Uterus (tissue), 2 donors: ENCODE measurements at regions not wholly inside any gene's neighbourhood (a gene's known extent, or its start where the extent isn't known, plus 50 kb on each side); places are given as distances from the start of the nearest gene placed in this dataset.
"Not testable (repeated sequence)": the region's sequence is repeated elsewhere in the genome, so short reads cannot be mapped to it uniquely, and the experiment has no call there.

ENCODE experiments used
- POLR2A ChIP-seq, 2 donors: fragments of 450-650 bp; IDR thresholded peaks; one replicate each; pipeline ENCODE4 v1.6.1; 2016; ENCODE audit warnings: antibody characterized with exemption in 2 of 2, mild to moderate bottlenecking in 1 of 2, moderate library complexity in 1 of 2
- TF ChIP-seq, protein P1 (sequence below), 4 experiments: fragments of 200-600 bp in 2 of 4; fragments of 450-650 bp in 2 of 4; sonication (generic) in 2 of 4; IDR thresholded peaks; one replicate each; pipeline ENCODE4 v1.5.1; 2016 to 2019; ENCODE audit warnings: antibody characterized with exemption in 4 of 4, mild to moderate bottlenecking in 2 of 4, moderate library complexity in 1 of 4

DNA sequence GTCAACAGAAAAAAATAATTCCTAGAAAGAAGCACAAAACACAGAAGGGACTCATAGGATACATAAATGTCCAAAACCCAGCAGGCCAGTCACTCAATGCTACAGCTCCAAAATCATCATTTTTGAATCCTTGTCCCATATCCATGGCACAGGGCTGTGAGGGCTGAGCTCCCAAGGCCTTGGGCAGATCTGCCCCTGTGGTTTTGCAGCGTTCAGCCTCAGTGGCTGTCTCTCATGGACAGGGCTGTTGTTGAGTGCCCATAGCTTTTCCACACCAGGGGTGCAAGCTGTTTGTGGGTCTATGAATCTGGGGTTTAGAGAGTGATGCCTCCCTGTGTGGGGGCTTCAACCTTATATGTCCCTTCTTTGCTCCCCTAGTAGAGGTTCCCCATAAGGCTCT is 243.2 kb downstream of the CWH43 start:
- TF ChIP-seq POLR2A (IDR thresholded peaks at IDR 0.05): not testable (repeated sequence)
- TF ChIP-seq, protein P1, sequence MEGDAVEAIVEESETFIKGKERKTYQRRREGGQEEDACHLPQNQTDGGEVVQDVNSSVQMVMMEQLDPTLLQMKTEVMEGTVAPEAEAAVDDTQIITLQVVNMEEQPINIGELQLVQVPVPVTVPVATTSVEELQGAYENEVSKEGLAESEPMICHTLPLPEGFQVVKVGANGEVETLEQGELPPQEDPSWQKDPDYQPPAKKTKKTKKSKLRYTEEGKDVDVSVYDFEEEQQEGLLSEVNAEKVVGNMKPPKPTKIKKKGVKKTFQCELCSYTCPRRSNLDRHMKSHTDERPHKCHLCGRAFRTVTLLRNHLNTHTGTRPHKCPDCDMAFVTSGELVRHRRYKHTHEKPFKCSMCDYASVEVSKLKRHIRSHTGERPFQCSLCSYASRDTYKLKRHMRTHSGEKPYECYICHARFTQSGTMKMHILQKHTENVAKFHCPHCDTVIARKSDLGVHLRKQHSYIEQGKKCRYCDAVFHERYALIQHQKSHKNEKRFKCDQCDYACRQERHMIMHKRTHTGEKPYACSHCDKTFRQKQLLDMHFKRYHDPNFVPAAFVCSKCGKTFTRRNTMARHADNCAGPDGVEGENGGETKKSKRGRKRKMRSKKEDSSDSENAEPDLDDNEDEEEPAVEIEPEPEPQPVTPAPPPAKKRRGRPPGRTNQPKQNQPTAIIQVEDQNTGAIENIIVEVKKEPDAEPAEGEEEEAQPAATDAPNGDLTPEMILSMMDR (IDR thresholded peaks at IDR 0.05): not testable (repeated sequence)
